HCT116 (cell line): ENCODE measurements at regions not wholly inside any gene's neighbourhood (a gene's known extent, or its start where the extent isn't known, plus 50 kb on each side); places are given as distances from the start of the nearest gene placed in this dataset.

Experiments
- ATAC-seq: fragments of 200-7000 bp; cut with Tn5 transposase; 2 replicates; pipeline ENCODE4 v1.9.1; 2020; ENCODE audit warnings: mild to moderate bottlenecking, moderate library complexity
- BruUV-seq: library from RNA; stranded (reverse); fragments of 400-500 nt; replicated peaks from 2 replicates; lab custom pipeline; 2021; lab: Mats Ljungman, UMichigan
- CTCF ChIA-PET: fragments of 300-600 bp; sonication (Branson Sonifier 250); formaldehyde crosslinking; loops from one replicate; lab custom pipeline; 2021; ENCODE audit warnings: antibody characterized with exemption; lab: Charles Lee
- POLR2A ChIA-PET: fragments of 300-600, 350-600 bp; sonication (Branson Sonifier 250); formaldehyde crosslinking; loops from one replicate; lab custom pipeline; 2021; ENCODE audit warnings: antibody characterized with exemption; lab: Charles Lee
- RAD21 ChIA-PET, 2 experiments: fragments of 300-600 bp; sonication (Branson Sonifier 250); formaldehyde crosslinking; loops; one replicate each; lab custom pipeline; 2023; ENCODE audit warnings: low total read pairs in 2 of 2; ENCODE audit not compliant: uncharacterized antibody in 2 of 2, unreplicated experiment in 2 of 2, low non-redundant PET in 1 of 2; lab: Charles Lee
- DNase-seq: peaks from one replicate; pipeline ENCODE4 v3.0.0-alpha.2; 2010; ENCODE audit warnings: low read depth, low spot score
- H2AFZ ChIP-seq: fragments of 200-600 bp; shearing (Covaris generic), sonication (generic); 2 replicates; pipeline ENCODE4 v1.6.1; 2017; ENCODE audit warnings: low read depth, mixed run types, mixed read lengths, antibody characterized with exemption, low read length; ENCODE audit not compliant: poor library complexity, severe bottlenecking
- H3K27ac ChIP-seq: 2 replicates; pipeline ENCODE4 v1.5.1; 2012; ENCODE audit warnings: low read depth, low read length
- H3K27me3 ChIP-seq: fragments of 200-600 bp; sonication (generic); 2 replicates; pipeline ENCODE4 v1.6.1; 2016; ENCODE audit warnings: mixed run types, low read length, mixed read lengths; ENCODE audit not compliant: insufficient read depth
- H3K36me3 ChIP-seq, 2 experiments: fragments of 200-500 bp in 1 of 2; fragments of 200-600 bp in 1 of 2; sonication (Bioruptor generic) in 1 of 2; sonication (generic) in 1 of 2; 2 replicates each; pipeline versions ENCODE4 v1.5.1 to v1.6.1; 2014 to 2016; ENCODE audit warnings: low read length in 2 of 2, inconsistent platforms in 1 of 2, mixed read lengths in 1 of 2, mixed run types in 1 of 2; ENCODE audit not compliant: insufficient read depth in 2 of 2, control insufficient read depth in 1 of 2
- H3K4me1 ChIP-seq, 2 experiments: fragments of 200-600 bp in 1 of 2; sonication (generic) in 1 of 2; 2 replicates each; pipeline versions ENCODE4 v1.5.1 to v1.6.1; 2012 to 2017; ENCODE audit warnings: low read length in 2 of 2, inconsistent platforms in 1 of 2, mild to moderate bottlenecking in 1 of 2, mixed read lengths in 1 of 2, mixed run types in 1 of 2, moderate library complexity in 1 of 2; ENCODE audit not compliant: insufficient read depth in 2 of 2, control insufficient read depth in 1 of 2
- H3K4me2 ChIP-seq: fragments of 200-600 bp; sonication (generic); 2 replicates; pipeline ENCODE4 v1.6.1; 2017; ENCODE audit warnings: mixed run types, low read length, mixed read lengths
- H3K4me3 ChIP-seq, 2 experiments: fragments of 200-600 bp in 1 of 2; sonication (generic) in 1 of 2; replicated peaks in 1 of 2; 2 replicates each; pipeline ENCODE4 v1.5.1; 2011 to 2016; ENCODE audit warnings: low read length in 2 of 2, control low read depth in 1 of 2, low read depth in 1 of 2, mild to moderate bottlenecking in 1 of 2, mixed read lengths in 1 of 2, mixed run types in 1 of 2
- H3K79me2 ChIP-seq: fragments of 200-600 bp; sonication (generic); 2 replicates; pipeline ENCODE4 v1.6.1; 2017; ENCODE audit warnings: mild to moderate bottlenecking, mixed run types, low read length, moderate library complexity, mixed read lengths; ENCODE audit not compliant: insufficient read depth
- H3K9ac ChIP-seq: fragments of 200-600 bp; sonication (generic); 2 replicates; pipeline ENCODE4 v1.6.1; 2016; ENCODE audit warnings: low read length, mixed read lengths
- H3K9me2 ChIP-seq: fragments of 200-600 bp; sonication (generic), shearing (Covaris generic); 2 replicates; pipeline ENCODE4 v1.6.1; 2017; ENCODE audit warnings: mixed run types, mild to moderate bottlenecking, moderate library complexity; ENCODE audit not compliant: insufficient read depth
- H3K9me3 ChIP-seq, 2 experiments: fragments of 200-500 bp in 1 of 2; fragments of 200-600 bp in 1 of 2; sonication (Bioruptor generic) in 1 of 2; sonication (generic) in 1 of 2; 2 replicates each; pipeline ENCODE4 v1.6.1; 2014 to 2017; ENCODE audit warnings: low read length in 2 of 2, mixed read lengths in 2 of 2, inconsistent platforms in 1 of 2, low read depth in 1 of 2, mild to moderate bottlenecking in 1 of 2, mixed run types in 1 of 2, moderate library complexity in 1 of 2; ENCODE audit not compliant: control insufficient read depth in 1 of 2, insufficient read depth in 1 of 2
- H4K20me1 ChIP-seq: fragments of 200-600 bp; sonication (generic), shearing (Covaris generic); 2 replicates; pipeline ENCODE4 v1.6.1; 2017; ENCODE audit warnings: mixed run types, mild to moderate bottlenecking, moderate library complexity; ENCODE audit not compliant: insufficient read depth
- CBX3 ChIP-seq: IDR thresholded peaks from 2 replicates; pipeline ENCODE4 v1.6.1; 2012; ENCODE audit warnings: low read depth
- EGR1 ChIP-seq: IDR thresholded peaks from 2 replicates; pipeline ENCODE4 v1.6.1; 2012; ENCODE audit warnings: low read depth
- EZH2phosphoT487 ChIP-seq: fragments of 200-600 bp; IDR thresholded peaks from 2 replicates; pipeline ENCODE4 v1.6.1; 2018; ENCODE audit warnings: antibody characterized with exemption, borderline replicate concordance
- JUND ChIP-seq: IDR thresholded peaks from 2 replicates; pipeline ENCODE4 v1.6.1; 2012
- POLR2AphosphoS5 ChIP-seq: IDR thresholded peaks from 2 replicates; pipeline ENCODE4 v1.6.1; 2011; ENCODE audit warnings: mild to moderate bottlenecking, low read depth, low read length, moderate library complexity
- RAD21 ChIP-seq: IDR thresholded peaks from 2 replicates; pipeline ENCODE4 v1.6.1; 2012; ENCODE audit warnings: low read depth, mild to moderate bottlenecking
- SIN3A ChIP-seq: IDR thresholded peaks from 2 replicates; pipeline ENCODE4 v1.6.1; 2012; ENCODE audit warnings: low read depth
- YY1 ChIP-seq: IDR thresholded peaks from 2 replicates; pipeline ENCODE4 v1.6.1; 2011; ENCODE audit warnings: low read length, low read depth, moderate library complexity, mild to moderate bottlenecking; ENCODE audit not compliant: insufficient replicate concordance; ENCODE audit errors: extremely low read depth
- ZNF274 ChIP-seq: fragments of 200-500 bp; sonication (Bioruptor generic); IDR thresholded peaks from 2 replicates; pipeline ENCODE4 v1.6.1; 2014; ENCODE audit warnings: mild to moderate bottlenecking, low read depth, low read length, inconsistent platforms
- intact Hi-C: fragments of 100-400 bp; cut with micrococcal nuclease; formaldehyde crosslinking; loops from 2 replicates; pipeline ENCODE4 v1.10.0; 2022
- TF ChIP-seq, protein P1 (sequence below): IDR thresholded peaks from 2 replicates; pipeline ENCODE4 v1.6.1; 2012; ENCODE audit warnings: low read depth
- TF ChIP-seq, protein P2 (sequence below): IDR thresholded peaks from 2 replicates; pipeline ENCODE4 v1.6.1; 2011; ENCODE audit warnings: mild to moderate bottlenecking, low read length, moderate library complexity; ENCODE audit not compliant: insufficient replicate concordance; ENCODE audit errors: extremely low read depth

DNA sequence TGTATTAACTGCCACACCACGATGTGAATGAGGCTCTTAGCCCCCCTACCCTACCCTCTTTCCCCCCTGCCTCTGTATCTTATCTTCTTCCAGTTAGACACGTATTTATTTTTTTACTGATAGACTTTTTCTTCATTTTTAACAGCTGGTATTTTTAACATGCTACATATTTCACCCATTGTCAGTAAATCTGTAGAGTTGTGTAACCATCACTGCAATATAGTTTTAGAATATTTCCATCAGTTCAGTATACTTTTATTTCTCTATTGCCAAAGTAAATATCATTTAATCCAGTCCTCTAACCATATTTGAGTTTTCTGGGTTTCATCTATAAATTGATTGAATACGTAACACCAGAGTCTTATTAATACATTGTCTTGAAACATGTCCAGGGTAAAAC is 62.8 kb downstream of the SPATA31C2 start:
- peak overlapping the region; percentile 100 for H3K4me2 ChIP-seq
- no peak for DNase-seq
- peak overlapping the region; percentile 83; the same call in 1 of the 2 replicates for H3K27ac ChIP-seq
- no peaks in the 10 kb centered on the region for H3K79me2 ChIP-seq
- POLR2A ChIA-PET: interaction anchor here (1.5 kb wide), 1 partner anchor 16 kb away, joined by 4 read pairs; no protein-coding TSS in a partner anchor
- H2AFZ ChIP-seq: peak overlapping the region; percentile 39
- H3K9ac ChIP-seq: 0 out of 2 replicates have a peak overlapping the region, but pooled peaks have one; percentile 61
- H3K36me3 ChIP-seq: no peaks in the 10 kb centered on the region
- TF ChIP-seq RAD21 (no peak), EGR1 (no peak), YY1 (no peak), JUND (no peak), ZNF274 (no peak), SIN3A (no peak), EZH2phosphoT487 (no peak), CBX3 (no peak), POLR2AphosphoS5 (no peak)
- TF ChIP-seq, protein P1, sequence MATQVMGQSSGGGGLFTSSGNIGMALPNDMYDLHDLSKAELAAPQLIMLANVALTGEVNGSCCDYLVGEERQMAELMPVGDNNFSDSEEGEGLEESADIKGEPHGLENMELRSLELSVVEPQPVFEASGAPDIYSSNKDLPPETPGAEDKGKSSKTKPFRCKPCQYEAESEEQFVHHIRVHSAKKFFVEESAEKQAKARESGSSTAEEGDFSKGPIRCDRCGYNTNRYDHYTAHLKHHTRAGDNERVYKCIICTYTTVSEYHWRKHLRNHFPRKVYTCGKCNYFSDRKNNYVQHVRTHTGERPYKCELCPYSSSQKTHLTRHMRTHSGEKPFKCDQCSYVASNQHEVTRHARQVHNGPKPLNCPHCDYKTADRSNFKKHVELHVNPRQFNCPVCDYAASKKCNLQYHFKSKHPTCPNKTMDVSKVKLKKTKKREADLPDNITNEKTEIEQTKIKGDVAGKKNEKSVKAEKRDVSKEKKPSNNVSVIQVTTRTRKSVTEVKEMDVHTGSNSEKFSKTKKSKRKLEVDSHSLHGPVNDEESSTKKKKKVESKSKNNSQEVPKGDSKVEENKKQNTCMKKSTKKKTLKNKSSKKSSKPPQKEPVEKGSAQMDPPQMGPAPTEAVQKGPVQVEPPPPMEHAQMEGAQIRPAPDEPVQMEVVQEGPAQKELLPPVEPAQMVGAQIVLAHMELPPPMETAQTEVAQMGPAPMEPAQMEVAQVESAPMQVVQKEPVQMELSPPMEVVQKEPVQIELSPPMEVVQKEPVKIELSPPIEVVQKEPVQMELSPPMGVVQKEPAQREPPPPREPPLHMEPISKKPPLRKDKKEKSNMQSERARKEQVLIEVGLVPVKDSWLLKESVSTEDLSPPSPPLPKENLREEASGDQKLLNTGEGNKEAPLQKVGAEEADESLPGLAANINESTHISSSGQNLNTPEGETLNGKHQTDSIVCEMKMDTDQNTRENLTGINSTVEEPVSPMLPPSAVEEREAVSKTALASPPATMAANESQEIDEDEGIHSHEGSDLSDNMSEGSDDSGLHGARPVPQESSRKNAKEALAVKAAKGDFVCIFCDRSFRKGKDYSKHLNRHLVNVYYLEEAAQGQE: no peak
- TF ChIP-seq, protein P2, sequence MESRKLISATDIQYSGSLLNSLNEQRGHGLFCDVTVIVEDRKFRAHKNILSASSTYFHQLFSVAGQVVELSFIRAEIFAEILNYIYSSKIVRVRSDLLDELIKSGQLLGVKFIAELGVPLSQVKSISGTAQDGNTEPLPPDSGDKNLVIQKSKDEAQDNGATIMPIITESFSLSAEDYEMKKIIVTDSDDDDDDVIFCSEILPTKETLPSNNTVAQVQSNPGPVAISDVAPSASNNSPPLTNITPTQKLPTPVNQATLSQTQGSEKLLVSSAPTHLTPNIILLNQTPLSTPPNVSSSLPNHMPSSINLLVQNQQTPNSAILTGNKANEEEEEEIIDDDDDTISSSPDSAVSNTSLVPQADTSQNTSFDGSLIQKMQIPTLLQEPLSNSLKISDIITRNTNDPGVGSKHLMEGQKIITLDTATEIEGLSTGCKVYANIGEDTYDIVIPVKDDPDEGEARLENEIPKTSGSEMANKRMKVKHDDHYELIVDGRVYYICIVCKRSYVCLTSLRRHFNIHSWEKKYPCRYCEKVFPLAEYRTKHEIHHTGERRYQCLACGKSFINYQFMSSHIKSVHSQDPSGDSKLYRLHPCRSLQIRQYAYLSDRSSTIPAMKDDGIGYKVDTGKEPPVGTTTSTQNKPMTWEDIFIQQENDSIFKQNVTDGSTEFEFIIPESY: no peak
- TF ChIP-seq, all 23 proteins: peak for 0
- Histone ChIP-seq H3K4me1 (peaks cover 11 to 24% of the 10 kb centered on the region in 2 experiments), H4K20me1 (no peaks in the 10 kb centered on the region), H3K27me3 (no peaks in the 10 kb centered on the region; the same call in 1 of the 2 replicates), H3K4me3 (peak overlapping the region; percentile 55 to 65; a peak in 3 of 4 replicates), H3K9me3 (no peaks in the 10 kb centered on the region), H3K9me2 (no peaks in the 10 kb centered on the region)
- no TSS peak for BruUV-seq
- RAD21 ChIA-PET: no interaction called here
- no peak for ATAC-seq
- intact Hi-C loops: no loop called here
- CTCF ChIA-PET: interaction anchor here (1.0 kb wide), 1 partner anchor 9 kb away, joined by 4 read pairs; no protein-coding TSS in a partner anchor
